OCI-LY7 (cell line): ENCODE measurements at regions not wholly inside any gene's neighbourhood (a gene's known extent, or its start where the extent isn't known, plus 50 kb on each side); places are given as distances from the start of the nearest gene placed in this dataset.

Source experiments
- EZH2phosphoT487 ChIP-seq: fragments of 200-600 bp; sonication (generic); IDR thresholded peaks from 2 replicates; pipeline ENCODE4 v1.6.1; 2018; ENCODE audit warnings: low read depth, borderline replicate concordance, mild to moderate bottlenecking, mixed run types, antibody characterized with exemption, low read length, moderate library complexity, mixed read lengths
- TF ChIP-seq, protein P1 (sequence below): fragments of 200-600 bp; sonication (generic); conservative IDR thresholded peaks from 2 replicates; pipeline ENCODE4 v1.5.1; 2014; ENCODE audit warnings: mild to moderate bottlenecking, antibody characterized with exemption, low read length, moderate library complexity, mixed read lengths

DNA sequence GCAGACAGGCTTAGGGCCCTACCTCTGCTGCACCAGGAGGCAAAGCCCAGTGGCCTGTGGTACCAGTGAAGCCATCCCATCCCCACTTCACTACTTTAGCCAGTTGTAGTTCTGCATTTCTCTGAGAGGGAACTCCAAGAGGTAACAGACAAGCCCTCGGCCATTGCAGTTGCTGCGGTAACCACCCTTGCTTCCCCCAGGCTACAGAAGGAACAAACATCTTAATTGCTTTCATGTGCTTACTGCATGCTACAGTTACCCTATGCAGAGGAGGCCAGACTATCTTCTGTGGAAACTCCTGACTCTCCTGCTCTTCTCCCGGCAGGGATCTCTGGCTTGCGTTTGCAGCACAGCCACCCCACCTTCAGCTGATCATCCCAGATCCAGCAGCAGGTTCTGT is 67.8 kb downstream of the SPIN4 start:
- TF ChIP-seq, protein P1, sequence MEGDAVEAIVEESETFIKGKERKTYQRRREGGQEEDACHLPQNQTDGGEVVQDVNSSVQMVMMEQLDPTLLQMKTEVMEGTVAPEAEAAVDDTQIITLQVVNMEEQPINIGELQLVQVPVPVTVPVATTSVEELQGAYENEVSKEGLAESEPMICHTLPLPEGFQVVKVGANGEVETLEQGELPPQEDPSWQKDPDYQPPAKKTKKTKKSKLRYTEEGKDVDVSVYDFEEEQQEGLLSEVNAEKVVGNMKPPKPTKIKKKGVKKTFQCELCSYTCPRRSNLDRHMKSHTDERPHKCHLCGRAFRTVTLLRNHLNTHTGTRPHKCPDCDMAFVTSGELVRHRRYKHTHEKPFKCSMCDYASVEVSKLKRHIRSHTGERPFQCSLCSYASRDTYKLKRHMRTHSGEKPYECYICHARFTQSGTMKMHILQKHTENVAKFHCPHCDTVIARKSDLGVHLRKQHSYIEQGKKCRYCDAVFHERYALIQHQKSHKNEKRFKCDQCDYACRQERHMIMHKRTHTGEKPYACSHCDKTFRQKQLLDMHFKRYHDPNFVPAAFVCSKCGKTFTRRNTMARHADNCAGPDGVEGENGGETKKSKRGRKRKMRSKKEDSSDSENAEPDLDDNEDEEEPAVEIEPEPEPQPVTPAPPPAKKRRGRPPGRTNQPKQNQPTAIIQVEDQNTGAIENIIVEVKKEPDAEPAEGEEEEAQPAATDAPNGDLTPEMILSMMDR = no peak
- no peak for TF ChIP-seq EZH2phosphoT487
